Right lobe of liver (tissue), 6 donors: ENCODE measurements at regions not wholly inside any gene's neighbourhood (a gene's known extent, or its start where the extent isn't known, plus 50 kb on each side); places are given as distances from the start of the nearest gene placed in this dataset.

Experiments
- ATAC-seq, 4 donors: fragments of 200-7000 bp; cut with Tn5 transposase; one replicate each; pipeline ENCODE4 v1.9.1; 2020; ENCODE audit warnings: mild to moderate bottlenecking in 4 of 4, moderate library complexity in 4 of 4
- DNase-seq, 3 donors: peaks; one replicate each; pipeline ENCODE4 v3.0.0-alpha.2; 2020
- H3K27ac ChIP-seq, 3 donors: fragments of 200-600 bp; one replicate each; pipeline ENCODE4 v1.8.0; 2022
- H3K27me3 ChIP-seq, 2 donors: fragments of 200-600 bp; one replicate each; pipeline ENCODE4 v1.8.0; 2022
- H3K36me3 ChIP-seq, 4 donors: fragments of 200-600 bp; sonication (generic) in 1 of 4; one replicate each; pipeline versions ENCODE4 v1.5.1 to v1.8.0; 2017 to 2022; ENCODE audit warnings: control low read depth in 1 of 4
- H3K4me1 ChIP-seq, 4 donors: fragments of 200-600 bp; sonication (generic) in 1 of 4; one replicate each; pipeline versions ENCODE4 v1.5.1 to v1.8.0; 2017 to 2022; ENCODE audit warnings: control low read depth in 1 of 4
- H3K4me3 ChIP-seq, 3 donors: fragments of 200-600 bp; one replicate each; pipeline ENCODE4 v1.8.0; 2022
- H3K9me3 ChIP-seq, 4 donors: fragments of 200-600 bp; sonication (generic) in 1 of 4; one replicate each; pipeline versions ENCODE4 v1.5.1 to v1.8.0; 2017 to 2022; ENCODE audit warnings: control low read depth in 1 of 4
- POLR2A ChIP-seq: fragments of 450-650 bp; IDR thresholded peaks from one replicate; pipeline ENCODE4 v1.6.1; 2017; ENCODE audit warnings: antibody characterized with exemption, mild to moderate bottlenecking
- WGBS: methylation state at CpG from one replicate; pipeline ENCODE4 v1.1.6; 2018; ENCODE audit warnings: low coverage, low lambda C conversion rate; ENCODE audit not compliant: insufficient coverage; ENCODE audit errors: missing lambda C conversion rate; 5-methylcytosine and 5-hydroxymethylcytosine counted together
- intact Hi-C, 2 donors: fragments of 100-400 bp; cut with DNase I; formaldehyde crosslinking; loops; one replicate each; pipeline versions ENCODE4 v1.11.2 to v1.14.1; 2022
- TF ChIP-seq, protein P1 (sequence below), 4 donors: fragments of 200-600 bp in 3 of 4; fragments of 450-650 bp in 1 of 4; IDR thresholded peaks; one replicate each; pipeline versions ENCODE4 v1.5.1 to v1.8.0; 2016 to 2022; ENCODE audit warnings: antibody characterized with exemption in 4 of 4, mild to moderate bottlenecking in 2 of 4
- donor health status: DM: no; HTN: yes; CAD: no.
- donor health status: DM: no; HTN: no; CAD: no.
- donor health status: DM: no; HTN: no; CAD: no.
- donor health status: DM: no; HTN: yes; CAD: no.
- donor health status: DM: no; HTN: yes; CAD: no.

DNA sequence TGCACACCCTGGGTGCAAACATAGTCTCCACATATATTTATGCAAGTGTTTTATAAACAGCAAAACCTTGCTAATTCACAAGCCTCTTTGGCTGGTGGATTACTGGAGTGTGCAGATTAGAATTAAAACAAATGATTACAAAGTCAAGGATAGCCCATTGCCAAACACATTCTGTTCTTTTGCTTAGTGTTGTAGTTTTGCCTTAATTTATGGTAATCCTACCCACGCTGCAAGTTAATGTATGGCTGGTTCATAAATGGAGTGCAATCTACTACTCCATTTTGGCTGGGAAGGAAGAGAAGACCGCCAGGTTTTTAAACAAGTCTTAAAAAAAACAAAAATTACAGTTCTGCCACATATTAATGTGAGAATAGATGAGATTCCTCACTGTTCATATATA, 883.1 kb upstream of the KLHL29 start:
- TF ChIP-seq POLR2A, result no peak
- TF ChIP-seq, protein P1, sequence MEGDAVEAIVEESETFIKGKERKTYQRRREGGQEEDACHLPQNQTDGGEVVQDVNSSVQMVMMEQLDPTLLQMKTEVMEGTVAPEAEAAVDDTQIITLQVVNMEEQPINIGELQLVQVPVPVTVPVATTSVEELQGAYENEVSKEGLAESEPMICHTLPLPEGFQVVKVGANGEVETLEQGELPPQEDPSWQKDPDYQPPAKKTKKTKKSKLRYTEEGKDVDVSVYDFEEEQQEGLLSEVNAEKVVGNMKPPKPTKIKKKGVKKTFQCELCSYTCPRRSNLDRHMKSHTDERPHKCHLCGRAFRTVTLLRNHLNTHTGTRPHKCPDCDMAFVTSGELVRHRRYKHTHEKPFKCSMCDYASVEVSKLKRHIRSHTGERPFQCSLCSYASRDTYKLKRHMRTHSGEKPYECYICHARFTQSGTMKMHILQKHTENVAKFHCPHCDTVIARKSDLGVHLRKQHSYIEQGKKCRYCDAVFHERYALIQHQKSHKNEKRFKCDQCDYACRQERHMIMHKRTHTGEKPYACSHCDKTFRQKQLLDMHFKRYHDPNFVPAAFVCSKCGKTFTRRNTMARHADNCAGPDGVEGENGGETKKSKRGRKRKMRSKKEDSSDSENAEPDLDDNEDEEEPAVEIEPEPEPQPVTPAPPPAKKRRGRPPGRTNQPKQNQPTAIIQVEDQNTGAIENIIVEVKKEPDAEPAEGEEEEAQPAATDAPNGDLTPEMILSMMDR (IDR thresholded peaks at IDR 0.05), result no peak
- WGBS, result 42% methylated on average over 2 of the region's 2 CpGs
- intact Hi-C loops, result no loop called here
- Histone ChIP-seq H3K27ac (no peak overlapping the region), H3K4me1 (no peaks in the 10 kb centered on the region), H3K4me3 (no peak overlapping the region), H3K9me3 (no peaks in the 10 kb centered on the region), H3K27me3 (no peaks in the 10 kb centered on the region), H3K36me3 (no peaks in the 10 kb centered on the region)
- no peak for ATAC-seq
- no peak for DNase-seq

DNA sequence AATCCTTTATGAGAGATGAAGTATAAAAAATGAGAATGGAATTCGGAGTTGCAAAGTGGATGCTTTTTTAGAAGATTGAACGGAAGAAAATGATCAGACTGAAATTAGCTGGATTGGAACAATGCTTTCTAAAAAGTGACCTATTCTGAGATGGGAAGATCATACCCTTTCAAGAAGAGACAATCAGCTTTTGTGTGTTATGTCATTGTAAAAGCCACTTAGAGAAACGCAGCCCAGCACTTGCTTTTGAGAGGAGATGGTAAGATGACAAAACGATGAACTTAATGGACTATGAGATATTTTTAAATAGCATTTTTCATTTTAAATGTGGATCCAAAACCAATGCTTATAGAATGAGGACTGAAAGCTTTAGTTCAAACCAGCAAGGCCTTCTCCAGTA, 871.4 kb upstream of the KLHL29 start:
- Histone ChIP-seq H3K27me3 (no peaks in the 10 kb centered on the region), H3K9me3 (no peaks in the 10 kb centered on the region), H3K27ac (no peak overlapping the region), H3K36me3 (no peaks in the 10 kb centered on the region), H3K4me3 (no peak overlapping the region), H3K4me1 (no peaks in the 10 kb centered on the region)
- DNase-seq (no peak), ATAC-seq (no peak)
- intact Hi-C loops, result no loop called here
- TF ChIP-seq, protein P1 (IDR thresholded peaks at IDR 0.05), result no peak
- no peak for TF ChIP-seq POLR2A
- WGBS, result 69% methylated on average over 4 of the region's 4 CpGs

DNA sequence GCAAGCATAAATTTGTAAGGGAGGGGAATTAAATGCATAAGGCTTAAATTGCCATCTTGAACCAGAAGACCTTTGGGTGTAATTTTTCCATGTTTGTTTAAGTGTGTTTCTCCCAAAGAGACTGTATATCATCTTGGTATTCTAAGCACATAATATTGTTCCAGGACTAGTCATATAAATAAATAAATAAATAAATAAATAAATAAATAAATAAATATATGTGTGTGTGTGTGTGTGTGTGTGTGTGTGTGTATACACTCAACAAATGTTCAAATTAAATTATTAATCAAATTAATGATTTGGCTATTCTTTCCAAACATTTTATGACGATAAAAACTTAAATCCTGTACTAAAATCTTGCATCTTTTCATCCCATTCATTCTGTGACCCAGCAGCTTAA, 867.8 kb upstream of the KLHL29 start:
- ATAC-seq, result no peak
- Histone ChIP-seq H3K4me1 (no peaks in the 10 kb centered on the region), H3K27me3 (no peaks in the 10 kb centered on the region), H3K4me3 (no peak overlapping the region), H3K36me3 (no peaks in the 10 kb centered on the region), H3K9me3 (no peaks in the 10 kb centered on the region), H3K27ac (no peak overlapping the region)
- WGBS, result 33% methylated on average over 1 of the region's 1 CpG
- TF ChIP-seq, protein P1 (IDR thresholded peaks at IDR 0.05), result no peak
- no peak for TF ChIP-seq POLR2A
- intact Hi-C loops, result no loop called here
- DNase-seq, result no peak

DNA sequence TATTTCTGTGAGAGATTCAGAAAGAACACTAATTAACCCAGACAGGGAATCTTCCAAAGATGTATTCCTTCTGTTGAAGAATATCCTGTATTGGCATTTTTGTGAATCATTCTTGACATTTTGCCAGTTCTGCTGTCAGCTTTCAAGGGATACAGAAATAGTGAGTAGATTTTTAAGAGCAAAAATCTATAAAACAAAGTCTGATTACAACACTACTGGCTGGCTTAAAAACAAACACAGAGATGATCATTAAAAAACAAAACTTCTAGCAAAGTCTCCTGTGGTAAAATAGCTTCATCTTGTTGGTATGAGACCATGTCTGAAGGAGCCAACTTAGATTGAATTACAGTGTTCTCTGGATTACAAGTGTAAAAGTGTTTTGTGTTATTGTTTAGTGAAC, 866.3 kb upstream of the KLHL29 start:
- no peak for DNase-seq
- peak in 1 of 4 donors; percentile 41 for ATAC-seq
- no peaks in the 10 kb centered on the region for H3K9me3 ChIP-seq
- H3K36me3 ChIP-seq, result no peaks in the 10 kb centered on the region
- intact Hi-C loops, result no loop called here
- H3K27ac ChIP-seq, result no peak overlapping the region
- no peaks in the 10 kb centered on the region for H3K27me3 ChIP-seq
- no peaks in the 10 kb centered on the region for H3K4me1 ChIP-seq
- TF ChIP-seq, protein P1 (IDR thresholded peaks at IDR 0.05), result no peak
- no peak for TF ChIP-seq POLR2A
- H3K4me3 ChIP-seq, result no peak overlapping the region
